ENCODE measurements at regions not wholly inside any gene's neighbourhood (a gene's known extent, or its start where the extent isn't known, plus 50 kb on each side); places are given as distances from the start of the nearest gene placed in this dataset.

DNA sequence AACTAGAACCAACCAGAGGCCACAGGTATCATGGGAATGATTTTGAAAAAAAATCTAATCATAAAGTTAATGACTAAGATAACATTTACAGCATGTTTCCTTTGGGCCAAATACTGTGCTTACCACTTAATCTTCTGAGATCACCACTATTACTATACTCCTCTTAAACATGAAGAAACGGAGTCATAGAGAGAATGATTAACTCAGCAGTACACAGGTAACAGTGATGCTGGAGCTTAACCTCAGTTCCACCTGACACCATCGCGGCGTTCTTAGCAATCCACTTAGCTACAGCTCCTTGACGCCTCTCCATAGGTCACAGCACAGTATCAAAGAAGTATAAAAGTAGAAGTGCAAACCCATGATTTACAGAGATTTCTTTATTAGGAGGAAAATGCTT, 592.6 kb upstream of the SLIT2 start:
- Histone ChIP-seq H3K27ac (ENCODE audit: low read length) (no peak overlapping the region), H3K27me3 (ENCODE audit: control insufficient read depth, insufficient read depth) (no peaks in the 10 kb centered on the region), H3K4me3 (ENCODE audit: low read length) (no peak overlapping the region), H3K9me3 (ENCODE audit: control insufficient read depth, low read length) (no peaks in the 10 kb centered on the region), H3K4me1 (ENCODE audit: control insufficient read depth, insufficient read depth, low read length) (no peaks in the 10 kb centered on the region)
- DNase-seq (no peak), ATAC-seq (no peak)
- intact Hi-C loops (cut with DNase I) = no loop called here
- 67% methylated on average over 5 of the region's 5 CpGs for WGBS

DNA sequence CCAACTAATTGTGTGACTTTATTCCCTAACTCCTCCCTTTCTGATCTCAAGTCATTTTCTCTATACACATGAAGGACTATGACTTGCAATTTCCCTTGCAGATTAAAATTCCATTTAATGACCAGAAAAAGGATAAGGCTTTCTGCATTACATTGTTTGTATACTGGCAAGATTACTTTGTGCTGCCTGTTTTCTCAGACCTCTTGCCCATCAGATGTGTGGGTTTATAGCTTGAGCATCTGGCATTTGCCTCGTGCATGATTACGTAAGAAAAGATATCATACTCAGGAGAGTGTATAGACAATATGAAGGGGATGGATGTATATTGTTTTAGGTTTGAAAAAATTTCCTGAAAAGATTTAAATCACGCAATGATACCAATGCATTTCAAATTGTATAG, 593.8 kb upstream of the SLIT2 start:
- WGBS = 68% methylated on average over 3 of the region's 3 CpGs
- Histone ChIP-seq H3K4me3 (ENCODE audit: low read length) (no peak overlapping the region), H3K4me1 (ENCODE audit: control insufficient read depth, insufficient read depth, low read length) (no peaks in the 10 kb centered on the region), H3K27ac (ENCODE audit: low read length) (no peak overlapping the region), H3K9me3 (ENCODE audit: control insufficient read depth, low read length) (no peaks in the 10 kb centered on the region), H3K27me3 (ENCODE audit: control insufficient read depth, insufficient read depth) (no peaks in the 10 kb centered on the region)
- DNase-seq (no peak), ATAC-seq (no peak)
- intact Hi-C loops (cut with DNase I) = no loop called here

DNA sequence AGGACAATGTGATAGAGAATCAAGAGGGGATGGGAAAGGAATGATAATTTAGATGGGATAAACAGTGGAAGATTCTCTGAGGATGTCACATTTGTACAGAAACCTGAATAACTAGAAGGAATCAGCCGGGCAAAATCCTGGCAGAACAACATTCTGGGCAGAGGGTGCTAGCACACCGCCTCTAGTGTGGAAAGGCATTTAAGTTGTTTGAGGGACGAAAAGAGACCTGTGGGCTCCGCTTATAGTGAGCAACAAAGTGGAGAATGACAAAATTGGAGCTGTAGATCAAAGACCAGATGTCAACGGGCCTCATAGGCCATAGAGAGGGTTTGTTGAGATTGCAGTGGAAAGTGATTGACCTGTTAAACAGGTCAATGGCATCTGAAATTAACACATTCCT, 596.0 kb upstream of the SLIT2 start:
- WGBS = 93% methylated on average over 5 of the region's 5 CpGs
- ATAC-seq (no peak), DNase-seq (no peak)
- H3K27me3 ChIP-seq (ENCODE audit: control insufficient read depth, insufficient read depth) = no peaks in the 10 kb centered on the region
- H3K4me3 ChIP-seq (ENCODE audit: low read length) = no peak overlapping the region
- no peak overlapping the region for H3K27ac ChIP-seq (ENCODE audit: low read length)
- no peaks in the 10 kb centered on the region for H3K4me1 ChIP-seq (ENCODE audit: control insufficient read depth, insufficient read depth, low read length)
- H3K9me3 ChIP-seq (ENCODE audit: control insufficient read depth, low read length) = no peaks in the 10 kb centered on the region
- intact Hi-C loops (cut with DNase I) = no loop called here

DNA sequence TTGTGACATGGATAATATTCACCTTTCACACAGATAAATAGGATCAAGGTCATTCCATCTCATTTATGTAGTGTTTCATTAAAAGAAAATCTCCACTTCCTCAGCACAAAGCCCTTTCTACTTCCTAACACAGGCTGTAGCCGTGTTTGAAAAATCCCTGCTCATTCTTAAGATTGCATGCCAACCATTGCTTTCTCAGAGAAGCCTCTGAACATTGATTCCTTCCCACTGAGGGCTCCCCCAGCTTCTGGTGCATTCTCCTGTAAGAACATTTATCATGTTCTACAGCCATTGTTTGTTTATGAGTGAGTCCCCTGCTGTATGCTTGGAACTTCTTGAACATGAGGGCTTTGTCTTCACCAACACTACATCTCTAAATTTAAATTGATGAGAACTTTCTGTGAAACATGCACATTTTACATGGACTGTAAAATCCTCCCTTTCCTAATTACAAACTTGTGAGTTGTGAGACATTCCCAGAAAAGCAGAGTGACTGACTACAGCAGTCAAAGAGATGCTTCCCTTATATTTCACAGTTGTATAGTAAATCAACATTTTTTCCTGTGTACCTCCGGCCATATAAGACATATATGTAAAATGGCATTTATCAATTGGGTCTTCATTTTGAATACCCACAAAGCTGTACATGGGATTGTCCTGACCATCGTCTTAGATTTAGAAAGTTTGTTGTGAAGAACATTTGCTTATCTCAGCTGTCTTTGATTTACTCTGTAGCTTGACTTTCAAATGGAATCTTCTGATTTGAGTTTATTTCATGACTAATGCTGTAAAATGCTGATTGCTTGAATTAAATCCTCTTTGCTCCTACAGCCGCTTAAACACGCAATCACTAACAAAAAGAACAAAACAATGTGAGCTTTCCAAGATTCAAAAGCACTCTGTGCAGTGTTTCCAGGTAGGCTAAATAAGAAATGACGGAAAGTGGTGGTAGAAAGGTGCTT, 600.5 kb upstream of the SLIT2 start:
- DNase-seq (no peak), ATAC-seq (no peak)
- Histone ChIP-seq H3K4me1 (ENCODE audit: control insufficient read depth, insufficient read depth, low read length) (no peaks in the 10 kb centered on the region), H3K4me3 (ENCODE audit: low read length) (no peak overlapping the region), H3K27me3 (ENCODE audit: control insufficient read depth, insufficient read depth) (no peaks in the 10 kb centered on the region), H3K27ac (ENCODE audit: low read length) (no peak overlapping the region), H3K9me3 (ENCODE audit: control insufficient read depth, low read length) (no peaks in the 10 kb centered on the region)
- intact Hi-C loops (cut with DNase I) = no loop called here
- WGBS = 79% methylated on average over 6 of the region's 6 CpGs

DNA sequence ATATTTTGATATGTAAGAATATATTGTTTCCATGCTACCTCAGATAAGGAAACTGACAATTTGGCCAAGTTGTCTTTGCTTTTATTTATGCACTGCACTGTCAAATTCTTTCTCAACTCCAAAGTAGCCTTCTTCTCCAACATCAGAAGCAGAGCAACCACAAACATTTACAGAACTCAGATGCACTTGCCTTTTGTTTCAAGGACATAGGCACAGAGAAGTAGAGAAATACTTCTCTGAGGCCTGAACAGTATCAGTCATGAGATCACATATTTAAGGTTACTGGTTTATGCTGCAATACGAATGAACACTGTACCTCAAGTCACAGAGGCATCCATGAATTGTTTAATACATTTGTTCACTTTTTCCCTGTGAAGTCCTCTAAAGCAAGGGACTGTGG, 606.1 kb upstream of the SLIT2 start:
- H3K27ac ChIP-seq (ENCODE audit: low read length) = no peak overlapping the region
- no peaks in the 10 kb centered on the region for H3K4me1 ChIP-seq (ENCODE audit: control insufficient read depth, insufficient read depth, low read length)
- DNase-seq (no peak), ATAC-seq (no peak)
- H3K9me3 ChIP-seq (ENCODE audit: control insufficient read depth, low read length) = no peaks in the 10 kb centered on the region
- intact Hi-C loops (cut with DNase I) = no loop called here
- no peak overlapping the region for H3K4me3 ChIP-seq (ENCODE audit: low read length)
- no peaks in the 10 kb centered on the region for H3K27me3 ChIP-seq (ENCODE audit: control insufficient read depth, insufficient read depth)
- WGBS = 84% methylated on average over 1 of the region's 1 CpG

DNA sequence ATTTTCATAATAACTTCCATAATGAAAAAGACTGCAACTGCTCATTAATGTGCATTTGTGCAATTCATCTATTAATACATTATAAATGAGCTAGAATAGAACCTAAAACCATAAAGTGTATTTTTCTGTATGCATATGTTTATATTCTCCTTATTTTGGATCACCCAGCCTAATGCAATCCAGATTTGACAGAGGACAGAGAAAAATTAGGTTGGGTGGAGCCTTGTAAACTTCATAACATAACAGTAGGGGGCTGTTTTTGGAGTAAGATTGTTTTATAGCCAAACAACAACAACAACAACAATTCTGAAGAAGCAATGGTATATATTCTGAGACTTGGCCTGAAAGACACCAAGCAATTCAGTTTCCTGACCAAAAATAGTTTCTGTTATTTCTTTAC, 615.3 kb upstream of the SLIT2 start:
- no peaks in the 10 kb centered on the region for H3K9me3 ChIP-seq (ENCODE audit: control insufficient read depth, low read length)
- DNase-seq = no peak
- no peak overlapping the region for H3K4me3 ChIP-seq (ENCODE audit: low read length)
- ATAC-seq = no peak
- H3K4me1 ChIP-seq (ENCODE audit: control insufficient read depth, insufficient read depth, low read length) = no peaks in the 10 kb centered on the region
- no peak overlapping the region for H3K27ac ChIP-seq (ENCODE audit: low read length)
- intact Hi-C loops (cut with DNase I) = no loop called here
- H3K27me3 ChIP-seq (ENCODE audit: control insufficient read depth, insufficient read depth) = no peaks in the 10 kb centered on the region

DNA sequence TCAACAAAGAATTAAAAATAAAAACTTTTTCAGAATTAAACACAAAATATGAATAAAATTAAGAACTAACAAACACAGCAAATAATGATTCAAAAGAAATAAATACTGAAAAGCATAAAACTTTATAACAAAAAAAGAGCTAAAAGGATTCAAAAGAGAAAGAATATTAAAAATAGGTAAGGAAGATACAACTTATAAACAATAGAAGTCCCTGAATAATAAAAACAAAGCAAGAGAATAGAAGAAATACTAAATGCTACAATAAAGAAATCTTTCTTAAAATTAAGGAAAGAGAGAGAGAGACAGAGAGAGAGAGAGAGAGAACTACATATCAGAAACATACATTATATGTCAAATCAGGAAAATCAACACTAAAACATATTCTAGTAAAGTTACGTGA, 619.9 kb upstream of the SLIT2 start:
- intact Hi-C loops (cut with DNase I) = no loop called here
- H3K27me3 ChIP-seq (ENCODE audit: control insufficient read depth, insufficient read depth) = no peaks in the 10 kb centered on the region

DNA sequence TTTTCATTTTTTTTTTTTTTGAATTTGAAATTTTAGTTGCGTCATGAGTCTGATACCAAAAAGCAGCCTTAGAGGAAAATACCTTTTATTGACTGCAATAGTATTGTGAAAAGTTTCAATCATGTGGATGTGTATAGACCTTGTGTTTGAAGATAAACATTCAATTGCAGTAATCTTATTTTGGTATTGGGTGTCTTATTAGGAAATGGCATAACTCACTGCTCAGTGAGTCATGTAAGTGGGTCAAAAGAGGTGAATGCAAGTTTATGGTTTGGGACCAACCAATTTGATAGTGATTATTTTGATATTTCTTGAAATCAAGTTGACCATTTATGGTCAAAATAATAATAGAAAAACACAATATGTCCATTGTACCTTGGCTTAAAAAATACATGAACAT, 627.8 kb upstream of the SLIT2 start:
- Histone ChIP-seq H3K4me3 (ENCODE audit: low read length) (no peak overlapping the region), H3K27me3 (ENCODE audit: control insufficient read depth, insufficient read depth) (no peaks in the 10 kb centered on the region), H3K9me3 (ENCODE audit: control insufficient read depth, low read length) (no peaks in the 10 kb centered on the region), H3K4me1 (ENCODE audit: control insufficient read depth, insufficient read depth, low read length) (no peaks in the 10 kb centered on the region), H3K27ac (ENCODE audit: low read length) (no peak overlapping the region)
- DNase-seq = no peak
- WGBS = 98% methylated on average over 1 of the region's 1 CpG
- no peak for ATAC-seq
- intact Hi-C loops (cut with DNase I) = no loop called here

More for the DNA sequence above, 619.9 kb upstream of the SLIT2 start:
- no peaks in the 10 kb centered on the region for H3K4me1 ChIP-seq (ENCODE audit: control insufficient read depth, insufficient read depth, low read length)
- no peak for DNase-seq
- no peak for ATAC-seq
- no peak overlapping the region for H3K4me3 ChIP-seq (ENCODE audit: low read length)
- WGBS = 53% methylated on average over 1 of the region's 1 CpG
- no peak overlapping the region for H3K27ac ChIP-seq (ENCODE audit: low read length)
- H3K9me3 ChIP-seq (ENCODE audit: control insufficient read depth, low read length) = no peaks in the 10 kb centered on the region

DNA sequence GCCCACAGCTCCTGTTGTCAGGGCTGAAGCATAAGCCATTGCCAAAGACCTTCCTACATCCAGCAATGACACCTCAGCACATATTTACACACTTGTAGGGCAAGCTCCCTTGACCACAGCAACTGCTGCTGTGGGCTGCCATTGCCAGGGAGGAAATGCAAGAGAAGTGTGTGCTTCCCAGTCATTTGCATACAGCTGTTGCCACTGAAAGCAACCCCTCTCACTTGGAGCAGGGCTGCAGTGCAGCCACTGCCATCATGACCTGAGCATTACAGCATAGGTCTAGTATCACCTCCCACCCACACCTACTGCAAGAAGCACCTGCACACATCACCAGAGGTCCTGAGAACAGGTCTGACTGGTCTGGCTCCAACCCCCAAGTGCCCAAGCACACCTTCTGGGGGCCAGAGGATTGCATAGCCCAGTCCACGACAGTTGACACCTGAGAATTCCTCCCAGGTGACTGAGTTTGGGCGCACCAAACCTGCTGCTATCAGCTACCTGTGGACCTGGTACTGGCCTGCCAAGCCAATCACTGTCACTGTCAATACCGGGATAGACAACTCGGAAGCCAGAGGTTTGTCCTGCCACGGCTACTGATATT, 636.5 kb upstream of the SLIT2 start:
- 95% methylated on average over 5 of the region's 5 CpGs for WGBS
- no peak for DNase-seq
- H3K9me3 ChIP-seq (ENCODE audit: control insufficient read depth, low read length) = no peaks in the 10 kb centered on the region
- intact Hi-C loops (cut with DNase I) = no loop called here
- no peak overlapping the region for H3K4me3 ChIP-seq (ENCODE audit: low read length)
- H3K27ac ChIP-seq (ENCODE audit: low read length) = no peak overlapping the region
- no peaks in the 10 kb centered on the region for H3K4me1 ChIP-seq (ENCODE audit: control insufficient read depth, insufficient read depth, low read length)
- ATAC-seq = no peak
- no peaks in the 10 kb centered on the region for H3K27me3 ChIP-seq (ENCODE audit: control insufficient read depth, insufficient read depth)

DNA sequence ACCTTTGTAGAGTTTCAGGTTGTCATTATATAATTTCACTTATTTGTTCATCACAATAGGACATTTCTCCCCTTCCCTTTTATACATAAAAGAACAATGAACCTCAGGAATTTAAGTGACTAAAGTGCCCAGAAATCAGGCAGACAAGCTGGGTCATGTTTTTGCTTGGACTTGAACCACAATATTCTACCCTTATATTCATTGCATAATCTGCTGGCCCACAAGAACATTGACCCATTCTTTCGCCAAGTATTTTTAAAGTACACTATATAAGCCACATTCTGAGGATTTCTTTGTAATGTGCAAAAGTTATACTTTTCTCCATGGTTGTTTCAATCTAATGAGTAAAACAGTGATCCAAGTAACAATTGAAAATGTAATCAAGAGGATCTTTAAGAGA, 637.5 kb upstream of the SLIT2 start:
- ATAC-seq = no peak
- intact Hi-C loops (cut with DNase I) = no loop called here
- no peaks in the 10 kb centered on the region for H3K9me3 ChIP-seq (ENCODE audit: control insufficient read depth, low read length)
- H3K27me3 ChIP-seq (ENCODE audit: control insufficient read depth, insufficient read depth) = no peaks in the 10 kb centered on the region
- WGBS = 88% methylated on average over 1 of the region's 1 CpG
- no peak overlapping the region for H3K27ac ChIP-seq (ENCODE audit: low read length)
- H3K4me1 ChIP-seq (ENCODE audit: control insufficient read depth, insufficient read depth, low read length) = no peaks in the 10 kb centered on the region
- H3K4me3 ChIP-seq (ENCODE audit: low read length) = no peak overlapping the region
- DNase-seq = no peak

DNA sequence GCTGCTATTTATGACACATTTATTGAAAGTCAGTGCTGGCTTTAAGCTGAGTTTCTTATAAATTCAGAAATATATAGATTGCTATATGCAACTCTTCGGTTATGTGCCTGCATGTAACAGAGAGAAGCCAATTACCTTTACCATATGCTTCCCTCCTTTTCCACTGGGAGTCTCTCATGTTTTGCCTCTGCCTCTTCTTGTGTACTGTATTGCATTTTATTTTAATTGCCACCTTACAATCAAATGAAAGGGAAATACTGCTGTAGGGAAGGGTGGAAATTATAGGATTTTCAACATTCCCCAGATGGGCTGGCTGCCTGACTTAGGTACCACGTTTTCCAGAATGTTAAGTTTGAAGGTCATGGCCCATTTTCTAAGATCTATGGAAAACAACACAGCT, 655.4 kb upstream of the SLIT2 start:
- Histone ChIP-seq H3K9me3 (ENCODE audit: control insufficient read depth, low read length) (no peaks in the 10 kb centered on the region), H3K4me3 (ENCODE audit: low read length) (no peak overlapping the region), H3K27ac (ENCODE audit: low read length) (no peak overlapping the region), H3K27me3 (ENCODE audit: control insufficient read depth, insufficient read depth) (no peaks in the 10 kb centered on the region), H3K4me1 (ENCODE audit: control insufficient read depth, insufficient read depth, low read length) (no peaks in the 10 kb centered on the region)
- intact Hi-C loops (cut with DNase I) = no loop called here
- no peak for DNase-seq
- ATAC-seq = no peak
- WGBS = 62% methylated on average over 2 of the region's 2 CpGs

Measured in right cardiac atrium (tissue), 5 donors.